ENCODE measurements at regions not wholly inside any gene's neighbourhood (a gene's known extent, or its start where the extent isn't known, plus 50 kb on each side); places are given as distances from the start of the nearest gene placed in this dataset.
"Not testable (repeated sequence)": the region's sequence is repeated elsewhere in the genome, so short reads cannot be mapped to it uniquely, and the experiment has no call there.

DNA sequence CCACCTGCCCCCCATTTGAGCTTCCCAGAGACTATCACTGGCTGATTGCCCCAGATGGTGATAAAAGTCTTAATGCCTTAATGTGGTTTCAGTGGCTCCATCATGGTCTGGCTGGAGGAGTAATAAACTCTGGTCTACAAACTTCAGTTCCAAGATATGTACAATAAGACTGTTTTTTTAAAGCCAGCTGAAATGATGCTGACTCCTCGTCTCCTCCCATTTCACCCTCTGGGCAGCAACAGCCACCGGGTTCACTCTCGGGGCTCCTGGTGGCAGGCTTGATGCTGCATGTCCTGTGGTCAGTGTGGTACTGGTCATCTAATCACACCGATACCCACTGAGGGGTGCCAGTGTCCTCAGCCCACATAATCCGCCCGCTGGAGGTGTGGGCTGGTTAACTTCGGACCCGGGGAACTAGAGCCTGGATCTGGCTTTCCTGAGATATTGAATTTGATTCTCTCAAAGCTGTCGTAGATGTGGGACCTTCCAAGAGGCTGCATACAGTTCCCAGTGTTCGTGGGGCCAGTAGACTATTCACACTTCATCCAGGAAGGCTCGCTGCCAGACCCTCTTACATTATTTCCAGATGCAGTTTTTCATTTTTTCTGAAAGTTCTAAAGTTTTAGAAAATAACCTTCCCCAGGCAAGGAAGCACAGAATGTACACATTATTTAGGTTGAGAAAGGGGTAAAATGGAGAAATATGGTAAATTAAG, 95.3 kb downstream of the GALR1 start:
- no peak overlapping the region for H3K27ac ChIP-seq (ENCODE audit: low read depth, low read length, poor library complexity, severe bottlenecking)
- no peak overlapping the region for H3K4me3 ChIP-seq (ENCODE audit: low read depth, low read length, poor library complexity, severe bottlenecking)
- no peaks in the 10 kb centered on the region for H3K4me1 ChIP-seq (ENCODE audit: insufficient read depth, low read length, poor library complexity, severe bottlenecking)
- CTCF ChIA-PET, result no interaction called here
- BruUV-seq (replicated peaks), result no TSS peak
- H3K27me3 ChIP-seq (replicated peaks; ENCODE audit: insufficient read depth, low read depth, low read length, poor library complexity), result no peaks in the 10 kb centered on the region
- intact Hi-C loops (cut with micrococcal nuclease; ENCODE audit: unreplicated experiment), result no loop called here
- DNase-seq (ENCODE audit: low spot score), result no peak
- H3K36me3 ChIP-seq (ENCODE audit: insufficient read depth, low read length, poor library complexity, severe bottlenecking), result no peaks in the 10 kb centered on the region
- H3K9me3 ChIP-seq (ENCODE audit: low read depth, low read length, poor library complexity, severe bottlenecking), result peaks cover 6% of the 10 kb centered on the region
- no peak for TF ChIP-seq EZH2 (IDR thresholded peaks at IDR 0.05; ENCODE audit: borderline replicate concordance, low read depth, low read length, poor library complexity, severe bottlenecking)
- TF ChIP-seq, protein P1, sequence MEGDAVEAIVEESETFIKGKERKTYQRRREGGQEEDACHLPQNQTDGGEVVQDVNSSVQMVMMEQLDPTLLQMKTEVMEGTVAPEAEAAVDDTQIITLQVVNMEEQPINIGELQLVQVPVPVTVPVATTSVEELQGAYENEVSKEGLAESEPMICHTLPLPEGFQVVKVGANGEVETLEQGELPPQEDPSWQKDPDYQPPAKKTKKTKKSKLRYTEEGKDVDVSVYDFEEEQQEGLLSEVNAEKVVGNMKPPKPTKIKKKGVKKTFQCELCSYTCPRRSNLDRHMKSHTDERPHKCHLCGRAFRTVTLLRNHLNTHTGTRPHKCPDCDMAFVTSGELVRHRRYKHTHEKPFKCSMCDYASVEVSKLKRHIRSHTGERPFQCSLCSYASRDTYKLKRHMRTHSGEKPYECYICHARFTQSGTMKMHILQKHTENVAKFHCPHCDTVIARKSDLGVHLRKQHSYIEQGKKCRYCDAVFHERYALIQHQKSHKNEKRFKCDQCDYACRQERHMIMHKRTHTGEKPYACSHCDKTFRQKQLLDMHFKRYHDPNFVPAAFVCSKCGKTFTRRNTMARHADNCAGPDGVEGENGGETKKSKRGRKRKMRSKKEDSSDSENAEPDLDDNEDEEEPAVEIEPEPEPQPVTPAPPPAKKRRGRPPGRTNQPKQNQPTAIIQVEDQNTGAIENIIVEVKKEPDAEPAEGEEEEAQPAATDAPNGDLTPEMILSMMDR (conservative IDR thresholded peaks at IDR 0.05; ENCODE audit: low read depth, low read length), result no peak
- POLR2A ChIA-PET (ENCODE audit: low non-redundant PET), result no interaction called here

DNA sequence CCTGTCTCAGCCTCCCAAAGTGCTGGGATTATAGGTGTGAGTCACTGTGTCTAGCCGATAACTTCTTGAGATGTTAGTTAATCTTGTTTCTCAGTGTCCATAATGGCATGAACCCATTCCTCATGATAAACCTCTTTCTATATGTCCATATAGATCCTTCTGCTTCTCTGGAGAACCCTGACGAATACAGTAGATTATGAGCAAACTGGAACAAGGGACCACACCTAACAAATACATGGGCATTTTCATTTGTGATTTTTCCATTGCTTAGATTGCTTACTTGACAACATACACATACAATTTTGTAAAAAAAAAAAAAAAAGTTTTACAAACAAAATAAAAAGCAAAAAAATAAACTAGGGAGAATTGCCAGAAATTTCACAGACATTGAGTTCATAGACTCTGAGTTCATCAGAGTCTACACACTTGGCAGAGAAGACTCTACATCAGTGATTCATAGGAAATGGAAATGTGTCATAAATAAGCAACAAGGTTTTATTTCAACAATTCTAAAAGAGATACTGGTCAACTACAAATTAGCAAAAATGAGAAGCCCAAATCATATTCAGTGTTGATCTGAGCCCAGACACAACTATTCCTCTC, 96.7 kb downstream of the GALR1 start:
- H3K4me3 ChIP-seq (ENCODE audit: low read depth, low read length, poor library complexity, severe bottlenecking), result no peak overlapping the region
- H3K36me3 ChIP-seq (ENCODE audit: insufficient read depth, low read length, poor library complexity, severe bottlenecking), result no peaks in the 10 kb centered on the region
- no TSS peak for BruUV-seq (replicated peaks)
- CTCF ChIA-PET, result no interaction called here
- TF ChIP-seq, protein P1 (conservative IDR thresholded peaks at IDR 0.05; ENCODE audit: low read depth, low read length), result no peak
- no peak for TF ChIP-seq EZH2 (IDR thresholded peaks at IDR 0.05; ENCODE audit: borderline replicate concordance, low read depth, low read length, poor library complexity, severe bottlenecking)
- no peaks in the 10 kb centered on the region for H3K27me3 ChIP-seq (replicated peaks; ENCODE audit: insufficient read depth, low read depth, low read length, poor library complexity)
- no peaks in the 10 kb centered on the region for H3K4me1 ChIP-seq (ENCODE audit: insufficient read depth, low read length, poor library complexity, severe bottlenecking)
- POLR2A ChIA-PET (ENCODE audit: low non-redundant PET), result no interaction called here
- no peak overlapping the region for H3K27ac ChIP-seq (ENCODE audit: low read depth, low read length, poor library complexity, severe bottlenecking)
- H3K9me3 ChIP-seq (ENCODE audit: low read depth, low read length, poor library complexity, severe bottlenecking), result no peaks in the 10 kb centered on the region
- intact Hi-C loops (cut with micrococcal nuclease; ENCODE audit: unreplicated experiment), result no loop called here
- no peak for DNase-seq (ENCODE audit: low spot score)

DNA sequence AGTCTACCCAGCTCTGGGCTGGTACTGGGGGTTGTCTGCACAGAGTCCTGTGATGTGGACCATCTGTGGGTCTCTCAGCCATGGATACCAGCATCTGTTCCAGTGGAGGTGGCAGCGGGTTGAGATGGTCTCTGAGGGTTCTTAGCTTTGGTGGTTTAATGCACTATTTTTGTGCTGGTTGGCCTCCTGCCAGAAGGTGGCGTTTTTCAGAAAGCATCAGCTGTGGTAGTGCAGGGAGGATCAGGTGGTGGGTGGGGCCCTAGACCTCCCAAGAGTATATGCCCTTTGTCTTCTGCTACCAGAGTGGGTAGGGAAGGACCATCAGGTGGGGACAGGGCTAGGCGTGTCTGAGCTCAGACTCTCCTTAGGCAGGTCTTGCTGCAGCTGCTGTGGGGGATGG, 103.7 kb downstream of the GALR1 start:
- CTCF ChIA-PET; H3K4me3 ChIP-seq (ENCODE audit: low read depth, low read length, poor library complexity, severe bottlenecking); POLR2A ChIA-PET (ENCODE audit: low non-redundant PET); H3K27me3 ChIP-seq (replicated peaks; ENCODE audit: insufficient read depth, low read depth, low read length, poor library complexity); DNase-seq (ENCODE audit: low spot score); H3K36me3 ChIP-seq (ENCODE audit: insufficient read depth, low read length, poor library complexity, severe bottlenecking); intact Hi-C loops (cut with micrococcal nuclease; ENCODE audit: unreplicated experiment); H3K4me1 ChIP-seq (ENCODE audit: insufficient read depth, low read length, poor library complexity, severe bottlenecking); BruUV-seq (replicated peaks); H3K9me3 ChIP-seq (ENCODE audit: low read depth, low read length, poor library complexity, severe bottlenecking); H3K27ac ChIP-seq (ENCODE audit: low read depth, low read length, poor library complexity, severe bottlenecking): not testable (repeated sequence)
